ENCODE measurements at regions not wholly inside any gene's neighbourhood (a gene's known extent, or its start where the extent isn't known, plus 50 kb on each side); places are given as distances from the start of the nearest gene placed in this dataset.

DNA sequence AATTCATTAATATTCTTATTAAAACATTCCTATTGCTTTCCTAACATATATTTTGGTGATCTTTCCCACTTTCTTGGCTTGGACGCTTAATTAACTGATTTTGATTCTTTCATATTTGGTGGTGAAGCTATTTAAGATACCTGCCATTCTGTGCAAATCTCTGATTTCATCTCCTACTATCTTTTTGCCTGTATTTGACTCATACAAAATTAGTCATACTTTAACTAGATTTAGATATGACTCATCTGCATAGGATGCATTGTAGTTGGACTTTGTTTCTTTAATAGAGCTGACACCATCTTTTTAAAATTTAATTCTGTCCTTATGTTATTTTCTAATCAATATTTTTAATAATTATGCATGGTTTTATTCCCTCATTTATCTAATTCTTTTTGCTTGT, 93.8 kb upstream of the PLPPR4 start:
- TF ChIP-seq, protein P1, sequence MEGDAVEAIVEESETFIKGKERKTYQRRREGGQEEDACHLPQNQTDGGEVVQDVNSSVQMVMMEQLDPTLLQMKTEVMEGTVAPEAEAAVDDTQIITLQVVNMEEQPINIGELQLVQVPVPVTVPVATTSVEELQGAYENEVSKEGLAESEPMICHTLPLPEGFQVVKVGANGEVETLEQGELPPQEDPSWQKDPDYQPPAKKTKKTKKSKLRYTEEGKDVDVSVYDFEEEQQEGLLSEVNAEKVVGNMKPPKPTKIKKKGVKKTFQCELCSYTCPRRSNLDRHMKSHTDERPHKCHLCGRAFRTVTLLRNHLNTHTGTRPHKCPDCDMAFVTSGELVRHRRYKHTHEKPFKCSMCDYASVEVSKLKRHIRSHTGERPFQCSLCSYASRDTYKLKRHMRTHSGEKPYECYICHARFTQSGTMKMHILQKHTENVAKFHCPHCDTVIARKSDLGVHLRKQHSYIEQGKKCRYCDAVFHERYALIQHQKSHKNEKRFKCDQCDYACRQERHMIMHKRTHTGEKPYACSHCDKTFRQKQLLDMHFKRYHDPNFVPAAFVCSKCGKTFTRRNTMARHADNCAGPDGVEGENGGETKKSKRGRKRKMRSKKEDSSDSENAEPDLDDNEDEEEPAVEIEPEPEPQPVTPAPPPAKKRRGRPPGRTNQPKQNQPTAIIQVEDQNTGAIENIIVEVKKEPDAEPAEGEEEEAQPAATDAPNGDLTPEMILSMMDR (IDR thresholded peaks at IDR 0.05), result no peak
- no peak for TF ChIP-seq EZH2phosphoT487 (IDR thresholded peaks at IDR 0.05)

Measured in neural progenitor cell (in vitro differentiated cells).